ENCODE measurements at regions not wholly inside any gene's neighbourhood (a gene's known extent, or its start where the extent isn't known, plus 50 kb on each side); places are given as distances from the start of the nearest gene placed in this dataset.

- Histone ChIP-seq H3K9me3 (no peaks in the 10 kb centered on the region), H3K27ac (peak overlapping the region; percentile 25 to 80), H3K4me3 (peak overlapping the region; percentile 3 to 45), H3K36me3 (no peaks in the 10 kb centered on the region), H3K4me1 (no peaks in the 10 kb centered on the region), H3K27me3 (peaks cover 0 to 3% of the 10 kb centered on the region in 2 donors)
- intact Hi-C loops (cut with DNase I; ENCODE audit: low total_unique reads) = loop anchor here (5.0 kb wide), 1 partner anchor 47 kb away; no protein-coding TSS in a partner anchor
- TF ChIP-seq POLR2A (IDR thresholded peaks at IDR 0.05) = no peak
- TF ChIP-seq, protein P1, sequence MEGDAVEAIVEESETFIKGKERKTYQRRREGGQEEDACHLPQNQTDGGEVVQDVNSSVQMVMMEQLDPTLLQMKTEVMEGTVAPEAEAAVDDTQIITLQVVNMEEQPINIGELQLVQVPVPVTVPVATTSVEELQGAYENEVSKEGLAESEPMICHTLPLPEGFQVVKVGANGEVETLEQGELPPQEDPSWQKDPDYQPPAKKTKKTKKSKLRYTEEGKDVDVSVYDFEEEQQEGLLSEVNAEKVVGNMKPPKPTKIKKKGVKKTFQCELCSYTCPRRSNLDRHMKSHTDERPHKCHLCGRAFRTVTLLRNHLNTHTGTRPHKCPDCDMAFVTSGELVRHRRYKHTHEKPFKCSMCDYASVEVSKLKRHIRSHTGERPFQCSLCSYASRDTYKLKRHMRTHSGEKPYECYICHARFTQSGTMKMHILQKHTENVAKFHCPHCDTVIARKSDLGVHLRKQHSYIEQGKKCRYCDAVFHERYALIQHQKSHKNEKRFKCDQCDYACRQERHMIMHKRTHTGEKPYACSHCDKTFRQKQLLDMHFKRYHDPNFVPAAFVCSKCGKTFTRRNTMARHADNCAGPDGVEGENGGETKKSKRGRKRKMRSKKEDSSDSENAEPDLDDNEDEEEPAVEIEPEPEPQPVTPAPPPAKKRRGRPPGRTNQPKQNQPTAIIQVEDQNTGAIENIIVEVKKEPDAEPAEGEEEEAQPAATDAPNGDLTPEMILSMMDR (IDR thresholded peaks at IDR 0.05) = no peak
- peak in 1 of 2 donors; percentile 39 for DNase-seq
Observed at GRCh38 chrX:40154250-40154852, 56.6 kb upstream of the BCOR start.

- no peaks in the 10 kb centered on the region for H3K4me1 ChIP-seq
- TF ChIP-seq, protein P1 (IDR thresholded peaks at IDR 0.05) = peak in 1 of 4 experiments; percentile 37
- no peak for TF ChIP-seq POLR2A (IDR thresholded peaks at IDR 0.05)
- H3K4me3 ChIP-seq = peak overlapping the region; percentile 3 to 45
- peak in 1 of 2 donors; percentile 58 for DNase-seq
- H3K9me3 ChIP-seq = no peaks in the 10 kb centered on the region
- no peaks in the 10 kb centered on the region for H3K36me3 ChIP-seq
- H3K27me3 ChIP-seq = peaks cover 0 to 3% of the 10 kb centered on the region in 2 donors
- H3K27ac ChIP-seq = peak overlapping the region; percentile 43 to 80
- intact Hi-C loops (cut with DNase I; ENCODE audit: low total_unique reads) = loop anchor here (5.0 kb wide), 1 partner anchor 46 kb away; no protein-coding TSS in a partner anchor
Observed at GRCh38 chrX:40153345-40154249, 55.8 kb upstream of the BCOR start.

DNA sequence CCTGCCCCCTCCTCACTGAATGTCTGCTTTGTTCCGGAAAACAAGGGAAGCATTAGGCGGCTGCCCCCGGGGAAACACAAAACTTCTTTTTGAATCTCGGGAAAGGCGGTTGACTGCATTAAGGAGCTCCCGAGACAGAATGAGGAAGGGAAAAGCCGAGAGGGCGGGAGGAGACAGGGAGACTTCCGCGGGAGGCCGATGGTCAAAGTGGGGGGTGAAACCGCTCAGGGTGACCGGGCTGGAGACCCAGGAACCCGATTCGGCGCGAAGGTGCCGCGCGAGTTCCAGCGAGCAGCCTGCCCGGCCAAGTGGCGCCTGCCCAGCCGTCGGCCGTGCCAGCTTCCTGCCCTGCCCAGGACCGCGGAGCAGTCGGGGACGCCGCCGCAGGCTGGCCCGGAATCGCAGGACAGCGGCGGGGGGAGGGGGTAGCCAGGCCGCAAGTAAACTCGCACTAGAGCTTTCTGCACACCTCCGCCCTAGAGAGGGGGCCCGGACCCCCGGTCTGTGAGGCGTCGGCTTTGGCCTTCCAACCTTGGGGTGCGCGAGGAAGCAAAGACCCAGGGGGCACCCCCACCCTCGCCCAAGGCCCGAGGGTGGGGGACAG is 55.1 kb upstream of the BCOR start:
- no peaks in the 10 kb centered on the region for H3K9me3 ChIP-seq
- TF ChIP-seq, protein P1 (IDR thresholded peaks at IDR 0.05) = no peak
- TF ChIP-seq POLR2A (IDR thresholded peaks at IDR 0.05) = no peak
- intact Hi-C loops (cut with DNase I; ENCODE audit: low total_unique reads) = loop anchor here (5.0 kb wide), 1 partner anchor 46 kb away; no protein-coding TSS in a partner anchor
- peak overlapping the region in 1 of 2 donors; percentile 80 for H3K27ac ChIP-seq
- DNase-seq = peak in 1 of 2 donors; percentile 40
- H3K27me3 ChIP-seq = peaks cover 0 to 3% of the 10 kb centered on the region in 2 donors
- H3K4me3 ChIP-seq = peak overlapping the region; percentile 3 to 45
- no peaks in the 10 kb centered on the region for H3K4me1 ChIP-seq
- H3K36me3 ChIP-seq = no peaks in the 10 kb centered on the region

DNA sequence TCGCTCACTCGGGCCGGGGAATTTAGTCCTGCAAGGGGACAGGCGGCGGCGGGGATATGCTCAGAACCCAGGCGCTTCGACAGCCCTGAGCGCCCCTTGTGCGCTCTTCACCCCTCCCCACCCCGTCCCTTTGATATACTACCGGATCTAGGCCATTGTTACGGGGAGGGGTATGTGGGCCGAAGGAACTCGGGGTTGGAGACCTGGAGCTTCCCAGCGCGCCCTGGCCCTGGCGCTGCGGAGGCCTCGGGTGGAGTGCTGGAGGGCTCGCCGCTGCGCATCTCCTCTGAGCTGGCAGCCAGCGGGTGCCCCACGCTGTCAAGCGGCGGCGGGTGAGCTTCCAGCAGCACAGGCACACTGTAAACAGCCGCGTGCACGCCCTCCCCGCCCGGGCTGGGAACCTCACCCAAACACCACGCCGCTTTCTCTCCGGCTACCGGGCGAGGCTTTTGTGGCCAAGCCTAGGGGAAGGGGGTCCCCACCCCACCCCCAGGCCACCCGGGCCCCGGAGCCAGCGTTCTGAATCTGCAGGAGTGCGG is 54.5 kb upstream of the BCOR start:
- H3K27me3 ChIP-seq = peaks cover 0 to 3% of the 10 kb centered on the region in 2 donors
- peak overlapping the region in 1 of 2 donors; percentile 80 for H3K27ac ChIP-seq
- no peaks in the 10 kb centered on the region for H3K9me3 ChIP-seq
- DNase-seq = peak in 1 of 2 donors; percentile 20
- peak overlapping the region; percentile 3 to 45 for H3K4me3 ChIP-seq
- intact Hi-C loops (cut with DNase I; ENCODE audit: low total_unique reads) = loop anchor here (5.0 kb wide), 1 partner anchor 45 kb away; no protein-coding TSS in a partner anchor
- no peaks in the 10 kb centered on the region for H3K36me3 ChIP-seq
- no peaks in the 10 kb centered on the region for H3K4me1 ChIP-seq
- TF ChIP-seq POLR2A (IDR thresholded peaks at IDR 0.05) = no peak
- TF ChIP-seq, protein P1 (IDR thresholded peaks at IDR 0.05) = no peak

All from uterus (tissue), 3 donors.